Activated CD8-positive, alpha-beta T cell treated with anti-CD3 and anti-CD28 coated beads for 36 hours (primary cell): ENCODE measurements at regions not wholly inside any gene's neighbourhood (a gene's known extent, or its start where the extent isn't known, plus 50 kb on each side); places are given as distances from the start of the nearest gene placed in this dataset.

ENCODE experiments used
- ATAC-seq: fragments of 200-7000 bp; cut with Tn5 transposase; one replicate; pipeline ENCODE4 v1.10.0; 2021; ENCODE audit warnings: mild to moderate bottlenecking, moderate library complexity
- CTCF ChIA-PET: fragments of 350-600 bp; sonication (Branson Sonifier 250); formaldehyde crosslinking; loops from one replicate; lab custom pipeline; 2021; ENCODE audit warnings: antibody characterized with exemption; lab: Charles Lee
- POLR2A ChIA-PET: fragments of 350-600 bp; sonication (Branson Sonifier 250); formaldehyde crosslinking; loops from one replicate; lab custom pipeline; 2021; ENCODE audit warnings: antibody characterized with exemption; lab: Charles Lee
- DNase-seq: peaks from one replicate; pipeline ENCODE4 v3.0.0-alpha.2; 2020
- H3K27ac Mint-ChIP-seq: one replicate; pipeline ENCODE4 v1.8.0; 2021; ENCODE audit warnings: mild to moderate bottlenecking, mixed read lengths
- H3K27me3 Mint-ChIP-seq: one replicate; pipeline ENCODE4 v1.8.0; 2021; ENCODE audit warnings: mixed read lengths
- H3K36me3 Mint-ChIP-seq: one replicate; pipeline ENCODE4 v1.8.0; 2021; ENCODE audit warnings: low read depth, mixed read lengths
- H3K4me1 Mint-ChIP-seq: one replicate; pipeline ENCODE4 v1.8.0; 2021; ENCODE audit warnings: low read depth, mixed read lengths
- H3K4me3 Mint-ChIP-seq: one replicate; pipeline ENCODE4 v1.8.0; 2021; ENCODE audit warnings: mild to moderate bottlenecking, moderate library complexity, mixed read lengths
- H3K9me3 Mint-ChIP-seq: one replicate; pipeline ENCODE4 v1.8.0; 2021; ENCODE audit warnings: mixed read lengths
- CTCF ChIP-seq: fragments of 200-600 bp; IDR thresholded peaks from one replicate; pipeline ENCODE4 v1.8.0; 2022; ENCODE audit warnings: antibody characterized with exemption, mild to moderate bottlenecking
- intact Hi-C: fragments of 100-400 bp; cut with micrococcal nuclease; formaldehyde crosslinking; loops from one replicate; pipeline ENCODE4 v1.10.0; 2022

GRCh38 chr9:3746296-3747275 is 220.8 kb upstream of the RFX3 start:
- POLR2A ChIA-PET = interaction anchor here (1.0 kb wide), 1 partner anchor 220 kb away, joined by 3 read pairs; no protein-coding TSS in a partner anchor
- CTCF ChIA-PET = interaction anchor here (1.0 kb wide), 1 partner anchor 305 kb away, joined by 3 read pairs; no protein-coding TSS in a partner anchor
- H3K27me3 Mint-ChIP-seq = peaks cover 3% of the 10 kb centered on the region
- H3K4me1 Mint-ChIP-seq = peaks cover 27% of the 10 kb centered on the region
- peak overlapping the region; percentile 53 for H3K27ac Mint-ChIP-seq
- ATAC-seq (peak; percentile 96), DNase-seq (peak; percentile 72)
- H3K36me3 Mint-ChIP-seq = no peaks in the 10 kb centered on the region
- no peak for TF ChIP-seq CTCF
- H3K9me3 Mint-ChIP-seq = peaks cover 4% of the 10 kb centered on the region
- intact Hi-C loops = no loop called here
- no peak overlapping the region for H3K4me3 Mint-ChIP-seq

GRCh38 chr9:3743901-3744413 is 218.2 kb upstream of the RFX3 start:
- ChIA-PET POLR2A (interaction anchor here (1.2 kb wide), 1 partner anchor 12 kb away, joined by 3 read pairs; no protein-coding TSS in a partner anchor), CTCF (interaction anchor here (1.0 kb wide), 1 partner anchor 303 kb away, joined by 3 read pairs; no protein-coding TSS in a partner anchor)
- DNase-seq (no peak), ATAC-seq (no peak)
- H3K27ac Mint-ChIP-seq = no peak overlapping the region
- peaks cover 24% of the 10 kb centered on the region for H3K4me1 Mint-ChIP-seq
- H3K4me3 Mint-ChIP-seq = no peak overlapping the region
- intact Hi-C loops = no loop called here
- H3K36me3 Mint-ChIP-seq = no peaks in the 10 kb centered on the region
- H3K27me3 Mint-ChIP-seq = peaks cover 3% of the 10 kb centered on the region
- TF ChIP-seq CTCF = no peak
- peaks cover 4% of the 10 kb centered on the region for H3K9me3 Mint-ChIP-seq

- ATAC-seq = no peak
- DNase-seq = no peak
- Mint-ChIP-seq H3K4me1 (peaks cover 24% of the 10 kb centered on the region), H3K27ac (no peak overlapping the region), H3K9me3 (peaks cover 4% of the 10 kb centered on the region), H3K4me3 (no peak overlapping the region), H3K27me3 (peaks cover 3% of the 10 kb centered on the region), H3K36me3 (no peaks in the 10 kb centered on the region)
- intact Hi-C loops = no loop called here
- CTCF ChIA-PET = interaction anchor here (1.3 kb wide), 1 partner anchor 10 kb away, joined by 3 read pairs; no protein-coding TSS in a partner anchor
- POLR2A ChIA-PET = no interaction called here
- no peak for TF ChIP-seq CTCF
Measured at GRCh38 chr9:3742586-3742985, 216.8 kb upstream of the RFX3 start.

- no peak for ATAC-seq
- Mint-ChIP-seq H3K4me3 (no peak overlapping the region), H3K4me1 (peaks cover 21% of the 10 kb centered on the region), H3K27me3 (peaks cover 4% of the 10 kb centered on the region), H3K9me3 (peaks cover 4% of the 10 kb centered on the region), H3K36me3 (no peaks in the 10 kb centered on the region), H3K27ac (no peak overlapping the region)
- TF ChIP-seq CTCF = no peak
- ChIA-PET POLR2A (no interaction called here), CTCF (interaction anchor here (1.3 kb wide), 1 partner anchor 10 kb away, joined by 3 read pairs; no protein-coding TSS in a partner anchor)
- DNase-seq = no peak
- intact Hi-C loops = no loop called here
Measured at GRCh38 chr9:3741729-3742128, 215.9 kb upstream of the RFX3 start.
